HG02973 (cell line): ENCODE measurements at regions not wholly inside any gene's neighbourhood (a gene's known extent, or its start where the extent isn't known, plus 50 kb on each side); places are given as distances from the start of the nearest gene placed in this dataset.

Source experiments
- ATAC-seq: cut with Tn5 transposase; IDR thresholded peaks from one replicate; pipeline ENCODE4 v1.9.1; 2021; ENCODE audit warnings: moderate library complexity; ENCODE audit not compliant: unreplicated experiment

DNA sequence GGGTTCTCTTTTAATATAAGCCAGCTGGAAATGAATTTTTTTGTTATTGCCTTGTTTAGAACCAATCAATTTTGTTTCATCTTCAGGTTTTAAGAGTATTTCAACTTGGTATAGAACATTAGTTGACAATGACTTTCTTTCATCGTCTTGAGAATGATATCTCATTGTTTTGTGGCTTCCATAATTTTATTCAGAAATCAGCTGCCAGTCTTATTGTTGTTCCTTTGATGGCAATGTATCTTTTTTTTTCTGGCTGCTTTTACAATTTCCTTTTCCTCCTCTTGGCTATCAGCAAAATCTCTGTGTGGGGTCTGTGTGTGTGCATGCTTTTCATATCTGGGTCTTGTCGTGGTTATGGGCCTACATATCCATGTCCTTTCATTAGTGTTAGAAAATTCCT, 1536.4 kb upstream of the TENM3 start:
- no peak for ATAC-seq

DNA sequence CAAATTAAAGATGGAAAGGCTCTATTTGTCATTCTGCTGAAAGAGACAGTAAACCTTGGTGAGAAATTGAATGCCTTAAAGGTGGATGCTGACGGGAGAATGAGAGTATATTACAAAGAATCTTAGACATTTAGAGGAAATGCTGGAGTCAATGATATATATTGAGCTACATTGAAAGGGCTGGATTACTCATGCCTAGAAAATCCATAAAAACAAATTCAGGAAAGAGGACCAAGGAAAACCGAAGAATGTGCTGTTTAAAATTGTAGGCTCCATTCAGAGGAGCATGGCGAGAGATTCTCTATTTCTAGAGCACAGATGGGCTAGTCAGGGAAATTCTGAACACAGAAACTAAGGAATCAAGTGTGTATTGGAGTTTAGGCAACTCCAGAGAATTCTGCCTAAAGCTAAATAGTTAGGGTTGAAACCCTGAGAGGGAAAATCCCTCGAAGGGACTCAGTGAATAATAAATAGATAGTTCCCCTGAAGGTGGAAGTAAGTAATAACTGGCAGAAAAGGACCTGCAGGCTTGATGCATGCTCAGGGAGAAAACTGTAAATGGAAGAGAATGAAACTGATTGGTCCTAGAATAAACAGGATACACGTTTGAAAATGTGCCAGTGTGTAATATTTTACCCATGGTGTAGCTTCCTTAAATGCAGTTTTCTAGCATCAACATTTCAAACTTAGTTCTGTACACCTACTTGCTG, 1532.4 kb upstream of the TENM3 start:
- ATAC-seq = no peak

DNA sequence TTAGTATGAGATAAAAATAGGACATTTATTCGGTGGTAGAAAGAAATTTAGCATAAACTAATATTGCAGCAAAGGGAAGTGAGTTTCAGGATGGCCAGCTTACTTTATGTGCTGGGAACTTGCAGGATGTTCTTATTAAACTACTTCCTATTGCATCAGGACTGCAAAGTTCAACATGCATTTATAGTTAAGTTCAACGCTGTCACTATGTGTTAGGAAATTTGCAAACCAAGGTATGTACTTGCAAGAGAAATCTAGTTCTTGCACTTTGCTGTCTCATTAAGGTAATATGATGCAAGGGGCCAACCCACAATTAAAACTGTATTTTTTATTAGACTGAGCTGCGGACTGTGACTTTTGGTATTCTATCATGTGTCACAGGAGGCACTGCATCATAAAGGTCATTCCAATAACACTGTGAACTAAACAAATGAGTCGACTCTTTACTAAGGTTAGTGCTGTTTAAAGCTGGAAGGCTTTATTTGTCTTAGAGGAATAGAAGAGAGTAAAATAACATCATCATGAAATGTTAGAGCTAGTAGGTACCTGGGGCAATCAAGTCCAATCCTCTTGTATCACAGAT, 1525.7 kb upstream of the TENM3 start:
- ATAC-seq = no peak

DNA sequence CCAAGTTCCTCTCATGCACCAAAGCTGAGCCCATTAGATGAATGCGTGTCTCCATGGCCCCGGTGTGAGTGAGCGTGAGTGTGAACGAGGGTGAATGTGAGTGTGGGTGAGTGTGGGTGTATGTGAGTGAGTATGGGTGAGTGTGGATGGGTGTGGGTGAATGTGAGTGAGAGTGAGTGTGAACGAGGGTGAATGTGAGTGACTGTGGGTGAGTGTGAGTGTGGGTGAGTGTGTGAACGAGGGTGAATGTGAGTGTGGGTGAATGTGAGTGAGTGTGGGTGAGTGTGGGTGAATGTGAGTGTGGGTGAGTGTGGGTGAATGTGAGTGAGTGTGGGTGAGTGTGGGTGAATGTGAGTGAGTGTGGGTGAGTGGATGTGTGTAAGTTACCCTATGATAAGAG, 1521.8 kb upstream of the TENM3 start:
- no peak for ATAC-seq

DNA sequence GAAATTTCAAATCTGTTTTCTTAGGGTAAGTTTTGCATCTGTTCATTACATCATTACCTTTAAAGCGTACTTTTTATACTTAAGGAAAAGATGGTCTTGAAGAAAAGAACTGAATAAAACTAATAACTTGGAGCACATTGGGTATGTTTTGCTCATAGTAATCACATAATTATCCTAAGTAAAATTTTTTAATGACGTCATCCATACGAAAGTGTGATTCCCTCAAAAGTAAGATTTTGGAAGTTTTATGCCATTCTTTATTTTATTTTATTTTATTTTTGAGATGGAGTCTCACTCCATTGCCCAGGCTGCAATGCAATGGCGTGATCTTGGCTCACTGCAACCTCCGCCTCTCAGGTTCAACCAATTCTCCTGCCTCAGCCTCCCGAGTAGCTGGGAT, 1516.6 kb upstream of the TENM3 start:
- ATAC-seq = no peak

DNA sequence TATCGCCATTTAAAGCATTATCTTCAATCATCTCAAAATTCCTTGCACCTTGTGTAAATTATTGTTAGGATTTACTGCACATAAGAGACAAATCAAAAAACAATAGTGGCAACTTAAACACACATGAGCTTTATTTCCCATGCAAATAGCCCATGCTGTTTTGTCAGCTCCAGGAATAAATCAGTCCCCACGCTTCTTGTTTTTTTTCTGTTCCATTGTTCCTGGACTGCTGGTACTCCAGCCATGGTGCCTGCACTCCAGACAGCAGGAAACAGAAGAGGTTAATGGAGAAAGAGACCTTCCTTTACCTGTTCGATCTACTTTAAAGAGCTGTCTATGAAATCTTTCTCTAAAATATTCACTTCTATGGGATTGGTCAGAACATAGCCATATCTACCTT, 1515.7 kb upstream of the TENM3 start:
- ATAC-seq = no peak

DNA sequence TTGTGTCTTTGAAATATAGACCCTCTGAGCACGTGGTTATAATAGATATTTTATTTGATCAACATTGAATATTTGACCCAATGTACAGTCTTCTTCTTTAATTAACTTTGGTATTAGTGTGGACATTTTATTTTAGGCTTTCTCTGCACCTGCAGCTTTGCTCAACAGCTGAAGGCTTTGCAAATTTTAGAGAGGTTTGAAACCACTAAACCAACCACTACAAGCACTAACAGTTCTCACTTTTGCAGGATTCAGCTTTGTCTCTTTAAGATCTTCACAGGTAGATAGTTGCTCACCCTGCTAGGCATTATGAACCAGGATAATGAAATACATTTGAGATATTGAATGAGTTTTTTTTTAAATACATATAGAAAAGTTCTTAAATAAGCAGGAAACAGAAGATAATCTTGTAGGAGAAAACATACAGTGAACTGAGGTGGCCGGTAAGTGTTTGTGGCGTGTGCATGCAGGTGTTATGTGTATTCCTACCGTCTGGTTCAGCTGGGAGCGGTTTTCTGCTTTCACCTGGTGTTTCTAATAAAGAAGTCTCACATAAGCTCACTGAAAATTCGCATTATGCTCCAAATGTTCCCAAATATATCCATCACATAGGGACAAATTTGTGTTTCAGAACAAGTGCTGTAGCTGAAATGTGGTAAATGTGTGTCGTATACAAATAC, 1508.3 kb upstream of the TENM3 start:
- no peak for ATAC-seq

DNA sequence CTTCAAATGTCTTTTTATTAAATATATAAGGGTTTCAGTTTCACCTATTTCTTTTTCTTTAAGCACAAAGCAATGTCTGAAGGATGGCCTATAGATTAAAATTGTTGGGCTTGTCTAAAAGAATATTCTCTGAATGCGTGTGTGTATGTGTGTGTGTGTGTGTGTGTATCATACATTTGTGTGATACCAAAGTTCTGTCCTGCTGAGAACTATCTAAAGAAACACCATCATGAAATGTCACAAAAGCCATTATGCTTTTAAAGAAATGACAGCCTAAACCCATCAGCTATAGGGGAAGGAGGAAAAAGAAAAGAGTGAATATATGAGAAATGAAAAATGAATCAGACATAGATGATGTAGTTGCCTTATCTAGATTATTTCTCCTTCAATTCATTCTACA, 1501.5 kb upstream of the TENM3 start:
- no peak for ATAC-seq

DNA sequence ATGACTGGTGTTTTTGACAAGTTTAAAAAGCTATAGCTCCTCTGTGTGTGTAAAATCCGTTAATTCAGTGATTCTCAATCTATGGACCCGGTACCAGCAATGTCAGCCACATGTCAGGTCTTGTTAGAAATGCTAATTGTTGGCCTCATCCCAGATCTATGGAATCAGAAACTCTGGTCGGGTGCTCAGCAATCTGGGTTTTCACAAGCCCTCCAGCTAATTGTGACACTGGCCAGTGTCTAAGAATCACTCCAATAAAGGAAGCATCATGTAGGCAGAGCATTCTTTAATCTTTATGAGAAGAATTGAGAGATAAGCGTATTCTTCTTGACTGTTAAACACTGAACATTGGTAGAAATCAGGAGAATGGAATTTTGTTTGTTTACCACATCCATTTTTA, 1498.2 kb upstream of the TENM3 start:
- ATAC-seq = no peak

DNA sequence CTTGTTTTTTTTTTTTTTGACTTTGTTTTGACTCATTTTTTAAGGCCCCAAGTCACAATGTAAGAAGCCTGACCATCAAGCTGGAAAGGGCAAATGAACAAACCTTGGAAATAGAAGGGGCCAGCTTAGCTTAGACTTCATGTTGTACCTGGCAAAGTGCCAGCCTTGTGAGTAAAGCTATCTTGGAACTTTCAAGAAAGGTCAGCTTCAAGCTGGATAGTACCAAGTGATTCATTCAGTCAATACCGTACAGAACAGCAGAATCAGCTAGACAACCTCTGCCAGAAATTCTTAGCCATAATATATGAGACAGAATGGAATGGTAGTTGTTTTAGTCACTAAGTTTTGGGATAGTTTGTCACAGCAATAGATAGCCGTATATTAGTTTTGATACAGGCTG, 1492.2 kb upstream of the TENM3 start:
- ATAC-seq = no peak

DNA sequence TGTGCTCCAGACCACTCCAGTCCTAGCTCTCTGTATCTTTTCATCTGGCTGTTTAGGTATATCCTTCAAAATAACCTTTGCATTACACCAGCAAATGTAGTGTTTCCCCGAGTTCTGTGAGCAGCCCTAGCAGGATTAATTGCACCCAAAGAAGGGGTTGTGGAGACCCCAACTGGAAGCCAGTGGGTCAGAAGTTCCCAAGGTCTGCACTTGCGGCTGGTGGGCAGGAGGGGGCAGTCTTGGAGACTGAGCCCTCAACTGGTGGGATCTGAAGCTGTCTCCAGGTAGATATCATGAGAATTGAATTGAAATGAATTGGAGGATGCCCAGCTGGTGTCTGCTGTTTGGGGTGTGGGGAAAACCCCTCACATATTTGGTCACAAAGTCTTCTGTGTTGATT, 1485.3 kb upstream of the TENM3 start:
- ATAC-seq = no peak

DNA sequence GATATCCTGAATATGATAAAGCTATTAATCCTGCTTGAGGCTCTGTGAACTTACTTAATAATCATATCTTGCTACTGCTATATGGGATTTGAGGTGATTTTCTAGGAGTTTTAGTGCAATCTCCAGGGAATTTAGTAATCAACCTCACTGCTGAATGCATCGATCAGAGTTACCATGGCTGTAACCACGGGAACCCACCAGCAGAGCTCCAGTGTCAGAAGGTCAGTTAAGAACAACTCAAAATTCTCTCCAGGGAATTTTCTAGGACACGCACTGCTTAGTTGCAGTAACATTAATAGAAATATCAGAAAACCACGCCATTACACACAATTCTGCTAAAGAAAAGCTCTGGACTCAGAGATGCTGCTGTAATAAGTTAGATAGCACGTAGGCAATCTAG, 1477.2 kb upstream of the TENM3 start:
- ATAC-seq = no peak

DNA sequence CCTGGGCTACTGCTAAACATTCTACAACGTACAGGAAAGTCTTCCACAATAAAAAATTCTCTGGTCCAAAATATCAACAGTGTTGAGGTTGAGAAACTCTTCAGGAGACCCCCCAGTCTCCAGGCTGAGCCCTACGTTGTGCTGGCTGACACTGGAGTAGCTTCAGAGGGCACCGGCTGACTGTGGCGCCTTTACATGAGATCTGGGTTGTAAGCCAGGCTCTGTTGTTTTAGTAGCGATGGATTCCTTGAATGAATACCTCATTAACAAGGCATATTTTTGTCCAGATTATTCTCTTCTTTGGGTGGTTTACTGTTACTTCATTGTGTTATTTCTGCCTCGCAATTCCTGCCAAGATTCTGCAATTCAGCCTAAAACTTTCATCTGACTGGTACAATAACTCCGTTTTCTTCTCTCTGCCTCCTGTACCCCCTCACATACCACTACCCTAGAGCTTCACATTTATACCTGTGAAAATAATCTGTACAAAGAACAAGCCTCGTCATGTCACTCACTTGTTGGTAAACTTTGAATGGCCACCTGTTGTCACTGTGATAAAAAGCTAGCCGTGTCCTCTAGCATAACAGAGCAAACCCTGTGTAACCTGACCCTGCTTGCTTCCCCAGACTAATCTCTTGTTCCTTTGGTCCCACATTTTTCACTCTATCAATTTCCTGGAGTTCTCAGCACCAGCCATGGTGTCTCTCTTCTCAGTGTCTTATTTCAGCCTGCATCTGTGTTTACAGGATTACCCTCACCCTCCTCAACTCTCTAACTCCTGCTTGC, 1476.1 kb upstream of the TENM3 start:
- ATAC-seq = no peak

DNA sequence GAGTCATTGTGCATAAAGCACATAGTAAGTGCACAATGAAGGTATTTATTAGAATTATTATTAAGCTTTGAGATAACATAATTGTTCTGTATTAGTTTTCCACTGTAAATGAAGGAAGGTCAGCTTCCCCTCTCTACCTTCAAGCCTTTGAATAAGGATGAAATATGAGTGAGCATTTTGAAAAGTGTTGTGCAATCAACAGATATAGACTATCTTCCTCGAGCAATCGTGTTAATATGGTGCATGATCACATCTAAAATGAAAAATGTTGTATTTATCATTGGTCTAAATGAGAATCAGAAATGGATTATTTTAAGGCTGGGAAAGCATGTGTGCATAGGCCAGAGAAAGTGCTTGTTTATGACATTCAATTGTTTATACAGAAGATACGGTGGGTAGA, 1474.6 kb upstream of the TENM3 start:
- ATAC-seq = no peak

DNA sequence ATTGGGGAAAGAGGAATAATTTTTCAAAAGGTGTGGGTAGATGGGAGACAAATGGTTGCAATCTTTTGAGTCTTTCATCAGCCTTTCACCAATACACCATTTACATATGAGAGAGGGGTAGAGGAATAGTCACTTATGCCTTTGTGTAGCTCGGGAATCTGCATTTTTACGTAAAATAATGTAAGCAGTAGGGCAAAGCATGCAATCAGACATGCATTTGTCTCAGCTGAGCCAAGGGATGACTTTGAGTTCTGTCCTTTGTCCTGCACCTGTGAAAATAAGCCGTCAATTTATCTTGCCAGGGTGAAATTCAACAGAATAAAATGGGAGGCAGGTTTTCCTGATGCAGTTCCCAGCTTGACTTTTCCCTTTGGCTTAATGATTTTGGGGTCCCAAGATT, 1473.4 kb upstream of the TENM3 start:
- ATAC-seq = no peak

DNA sequence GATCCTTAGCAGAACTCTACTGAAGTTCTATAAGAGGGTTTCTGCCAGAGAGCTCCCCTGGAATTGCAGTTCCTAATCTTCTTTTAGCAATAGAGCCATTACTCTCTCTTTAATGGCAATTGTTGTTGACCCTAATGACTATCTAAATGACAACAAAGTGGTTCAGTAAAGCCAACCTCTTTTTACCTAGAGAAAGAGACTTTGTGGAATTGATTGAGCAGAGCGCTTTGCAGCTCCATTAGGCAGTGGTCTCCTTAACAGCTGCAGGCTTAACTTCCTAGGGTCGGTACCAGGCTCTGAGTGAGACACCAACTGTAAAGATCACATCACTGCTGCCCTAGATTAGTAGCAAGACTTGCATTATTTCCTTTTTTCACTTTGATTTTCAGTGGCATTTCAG, 1472.9 kb upstream of the TENM3 start:
- no peak for ATAC-seq

DNA sequence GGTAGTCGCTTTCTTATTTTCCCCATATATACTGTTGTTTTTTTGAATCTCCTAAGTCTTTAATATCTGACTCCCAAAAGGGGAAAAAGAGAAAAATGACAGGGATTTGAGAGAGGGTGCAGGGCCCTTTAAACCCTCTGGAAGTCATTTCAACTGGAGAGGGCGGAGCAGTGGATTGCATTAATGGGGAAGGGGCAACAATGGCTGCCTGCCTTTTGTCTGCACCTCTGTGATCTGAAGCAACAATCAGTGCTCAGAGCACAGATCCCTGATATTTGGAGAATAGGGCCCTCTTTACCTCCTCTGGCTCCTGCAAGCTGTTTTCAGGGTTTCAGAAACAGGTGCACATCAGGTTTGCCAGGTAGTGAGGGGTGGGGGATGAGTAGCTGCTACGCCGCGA, 1458.3 kb upstream of the TENM3 start:
- no peak for ATAC-seq

DNA sequence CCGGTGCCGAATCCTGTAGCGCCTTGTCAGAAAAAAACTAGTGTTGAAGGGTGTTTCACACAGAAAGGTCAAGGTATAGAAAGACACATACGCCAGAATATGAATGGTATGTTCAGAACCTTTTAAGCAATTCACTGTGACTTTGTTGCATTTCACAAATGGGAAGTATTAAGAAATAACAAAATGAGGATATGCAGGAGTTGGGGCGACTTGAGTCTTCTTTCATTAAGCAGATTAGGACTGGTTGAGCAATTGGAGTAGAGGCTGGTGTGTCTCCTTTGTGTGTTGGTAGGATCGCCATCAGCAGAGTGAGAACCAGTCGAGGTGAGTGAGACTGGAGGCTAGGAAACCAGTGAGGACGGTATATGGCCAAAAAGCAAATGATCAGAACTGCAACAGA, 1454.5 kb upstream of the TENM3 start:
- ATAC-seq = no peak

DNA sequence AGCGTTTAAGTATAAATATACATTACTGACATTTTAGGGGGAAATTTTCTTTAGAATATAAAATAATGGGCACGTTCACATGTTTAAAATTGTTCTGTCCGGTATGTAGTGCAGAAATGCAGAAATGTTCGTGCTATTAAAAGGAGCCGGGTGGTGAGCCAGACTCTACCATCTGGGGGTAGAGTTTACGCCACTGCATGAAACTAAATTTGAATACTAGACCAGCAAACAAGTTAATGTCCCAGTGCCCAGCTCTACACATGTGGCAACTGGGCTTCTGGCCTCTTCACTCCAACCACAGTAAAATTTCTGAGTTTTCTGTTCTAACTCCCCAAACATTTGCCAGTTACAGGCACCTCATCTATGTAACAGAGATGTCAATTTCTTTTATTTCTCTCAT, 1453.3 kb upstream of the TENM3 start:
- no peak for ATAC-seq

DNA sequence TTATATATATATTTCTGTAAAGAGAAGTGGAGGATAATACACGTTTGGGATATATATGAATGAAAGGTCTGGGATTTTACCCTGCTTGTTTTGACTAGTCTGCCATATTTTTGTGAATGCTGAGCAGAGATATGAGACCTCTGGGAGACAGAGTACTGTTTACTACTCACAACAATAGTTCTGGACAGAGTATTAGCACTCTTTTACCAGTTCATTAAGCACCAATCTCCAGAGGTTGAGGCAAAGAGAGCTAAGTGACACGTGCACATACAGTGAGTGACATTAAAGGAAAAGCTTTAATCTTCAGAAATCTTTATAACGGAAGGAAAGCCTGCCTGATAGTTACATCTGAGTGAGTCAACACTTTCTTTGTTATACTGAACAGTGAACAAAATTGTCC, 1452.7 kb upstream of the TENM3 start:
- no peak for ATAC-seq

DNA sequence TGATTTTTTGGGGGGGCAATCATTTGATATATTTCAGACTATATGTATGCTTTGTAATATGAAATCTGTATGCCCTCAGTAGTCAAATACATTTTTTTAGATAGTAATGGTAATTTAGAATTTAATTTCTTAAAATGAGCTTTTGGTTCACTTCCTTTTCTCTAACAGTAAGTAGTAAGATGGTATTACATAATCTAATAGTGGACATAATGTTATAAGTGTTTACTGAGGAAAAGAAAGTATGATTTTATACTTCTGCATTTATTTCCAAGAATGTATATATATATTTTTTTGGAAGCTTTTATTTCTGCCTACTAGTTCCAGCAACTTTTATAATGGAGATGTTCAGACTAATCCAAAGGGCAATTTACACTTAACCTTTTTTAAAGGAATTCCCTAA, 1450.7 kb upstream of the TENM3 start:
- ATAC-seq = no peak

DNA sequence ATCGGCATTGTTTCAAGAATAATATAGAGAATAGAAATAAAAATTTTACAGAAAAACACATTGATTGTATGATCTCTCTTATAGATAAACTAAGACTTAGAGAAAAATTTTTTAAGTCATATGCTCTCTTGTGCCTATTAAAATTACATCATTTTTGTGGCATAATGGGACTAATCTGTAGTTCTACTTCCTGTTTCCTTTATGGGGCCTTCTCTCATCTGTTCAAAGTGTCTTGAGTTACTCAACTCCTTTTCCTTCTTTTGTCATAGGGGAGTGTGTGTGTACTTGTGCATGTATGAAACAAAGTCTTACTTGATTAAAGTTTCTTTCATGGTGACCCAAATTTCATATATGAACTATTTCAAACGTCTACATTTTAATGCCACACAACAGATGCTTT, 1448.9 kb upstream of the TENM3 start:
- no peak for ATAC-seq
